ENCODE measurements at regions not wholly inside any gene's neighbourhood (a gene's known extent, or its start where the extent isn't known, plus 50 kb on each side); places are given as distances from the start of the nearest gene placed in this dataset.

GRCh38 chr2:47660168-47660567, 89.4 kb upstream of the KCNK12 start:
- ATAC-seq (ENCODE audit: low FRiP score in 2 of 2): no peak
- H3K36me3 ChIP-seq: no peaks in the 10 kb centered on the region
- no peak overlapping the region for H3K27ac ChIP-seq
- no peaks in the 10 kb centered on the region for H3K27me3 ChIP-seq
- H3K4me3 ChIP-seq: no peak overlapping the region
- WGBS, 2 donors: 67 to 71% methylated on average over 3 of the region's 3 CpGs
- H3K9me3 ChIP-seq: no peaks in the 10 kb centered on the region
- H3K4me1 ChIP-seq: no peaks in the 10 kb centered on the region
- no peak for DNase-seq
- TF ChIP-seq CTCF (IDR thresholded peaks at IDR 0.05) (no peak), POLR2AphosphoS5 (IDR thresholded peaks at IDR 0.05) (no peak), EP300 (IDR thresholded peaks at IDR 0.05) (peak in 1 of 4 donors; percentile 6), POLR2A (IDR thresholded peaks at IDR 0.05) (no peak)

GRCh38 chr2:47658646-47659320, 88.0 kb upstream of the KCNK12 start:
- DNase-seq (no peak), ATAC-seq (ENCODE audit: low FRiP score in 2 of 2) (no peak)
- H3K4me3 ChIP-seq: no peak overlapping the region
- H3K27me3 ChIP-seq: no peaks in the 10 kb centered on the region
- WGBS, 2 donors: 84 to 93% methylated on average over 9 of the region's 9 CpGs
- H3K36me3 ChIP-seq: no peaks in the 10 kb centered on the region
- H3K4me1 ChIP-seq: peaks cover 0 to 10% (median 1%) of the 10 kb centered on the region in 4 donors
- no peak overlapping the region for H3K27ac ChIP-seq
- TF ChIP-seq POLR2AphosphoS5 (IDR thresholded peaks at IDR 0.05) (no peak), EP300 (IDR thresholded peaks at IDR 0.05) (no peak), CTCF (IDR thresholded peaks at IDR 0.05) (no peak), POLR2A (IDR thresholded peaks at IDR 0.05) (no peak)
- no peaks in the 10 kb centered on the region for H3K9me3 ChIP-seq

GRCh38 chr2:47657886-47658489, 87.2 kb upstream of the KCNK12 start:
- no peak overlapping the region for H3K27ac ChIP-seq
- no peaks in the 10 kb centered on the region for H3K9me3 ChIP-seq
- H3K4me1 ChIP-seq: peaks cover 0 to 10% (median 2%) of the 10 kb centered on the region in 4 donors
- 87 to 88% methylated on average over 7 of the region's 7 CpGs for WGBS, 2 donors
- no peak for DNase-seq
- H3K4me3 ChIP-seq: no peak overlapping the region
- H3K27me3 ChIP-seq: no peaks in the 10 kb centered on the region
- no peak for ATAC-seq (ENCODE audit: low FRiP score in 2 of 2)
- no peaks in the 10 kb centered on the region for H3K36me3 ChIP-seq
- TF ChIP-seq POLR2AphosphoS5 (IDR thresholded peaks at IDR 0.05): no peak
- no peak for TF ChIP-seq CTCF (IDR thresholded peaks at IDR 0.05)
- no peak for TF ChIP-seq POLR2A (IDR thresholded peaks at IDR 0.05)
- no peak for TF ChIP-seq EP300 (IDR thresholded peaks at IDR 0.05)

- no peaks in the 10 kb centered on the region for H3K9me3 ChIP-seq
- ATAC-seq (ENCODE audit: low FRiP score in 2 of 2) (no peak), DNase-seq (no peak)
- no peak overlapping the region for H3K27ac ChIP-seq
- H3K4me1 ChIP-seq: peaks cover 0 to 10% (median 2%) of the 10 kb centered on the region in 4 donors
- H3K27me3 ChIP-seq: no peaks in the 10 kb centered on the region
- no peaks in the 10 kb centered on the region for H3K36me3 ChIP-seq
- 93 to 96% methylated on average over 7 to 8 of the region's 8 CpGs for WGBS, 2 donors
- TF ChIP-seq EP300 (IDR thresholded peaks at IDR 0.05) (no peak), POLR2A (IDR thresholded peaks at IDR 0.05) (no peak), POLR2AphosphoS5 (IDR thresholded peaks at IDR 0.05) (no peak), CTCF (IDR thresholded peaks at IDR 0.05) (no peak)
- H3K4me3 ChIP-seq: no peak overlapping the region
These were observed 86.2 kb upstream of the KCNK12 start for GRCh38 chr2:47656715-47657600.
